Type B pancreatic cell (in vitro differentiated cells): ENCODE measurements at regions not wholly inside any gene's neighbourhood (a gene's known extent, or its start where the extent isn't known, plus 50 kb on each side); places are given as distances from the start of the nearest gene placed in this dataset.
"Not testable (repeated sequence)": the region's sequence is repeated elsewhere in the genome, so short reads cannot be mapped to it uniquely, and the experiment has no call there.

Experiments
- DNase-seq: peaks from one replicate; pipeline ENCODE4 v3.0.0; 2021; ENCODE audit warnings: mixed read lengths; ENCODE audit not compliant: unreplicated experiment; ENCODE audit errors: extremely low spot score
- H3K27ac Mint-ChIP-seq: 2 replicates; pipeline ENCODE4 v1.8.0; 2021; ENCODE audit warnings: mild to moderate bottlenecking, mixed read lengths
- H3K27me3 Mint-ChIP-seq: 2 replicates; pipeline ENCODE4 v1.8.0; 2021; ENCODE audit warnings: mixed read lengths
- H3K36me3 Mint-ChIP-seq: 2 replicates; pipeline ENCODE4 v1.8.0; 2021; ENCODE audit warnings: mixed read lengths
- H3K4me1 Mint-ChIP-seq: one replicate; pipeline ENCODE4 v1.8.0; 2021; ENCODE audit warnings: mixed read lengths; ENCODE audit not compliant: unreplicated experiment
- H3K4me3 Mint-ChIP-seq: 2 replicates; pipeline ENCODE4 v1.8.0; 2021; ENCODE audit warnings: mild to moderate bottlenecking, mixed read lengths
- H3K9me3 Mint-ChIP-seq: 2 replicates; pipeline ENCODE4 v1.8.0; 2021; ENCODE audit warnings: mixed read lengths
- TF ChIP-seq, protein P1 (sequence below): fragments of 200-600 bp; sonication (generic); conservative IDR thresholded peaks from 2 replicates; pipeline ENCODE4 v1.5.0; 2021; ENCODE audit warnings: antibody characterized with exemption, mild to moderate bottlenecking

- no peaks in the 10 kb centered on the region for H3K9me3 Mint-ChIP-seq
- H3K27ac Mint-ChIP-seq: no peak overlapping the region
- TF ChIP-seq, protein P1, sequence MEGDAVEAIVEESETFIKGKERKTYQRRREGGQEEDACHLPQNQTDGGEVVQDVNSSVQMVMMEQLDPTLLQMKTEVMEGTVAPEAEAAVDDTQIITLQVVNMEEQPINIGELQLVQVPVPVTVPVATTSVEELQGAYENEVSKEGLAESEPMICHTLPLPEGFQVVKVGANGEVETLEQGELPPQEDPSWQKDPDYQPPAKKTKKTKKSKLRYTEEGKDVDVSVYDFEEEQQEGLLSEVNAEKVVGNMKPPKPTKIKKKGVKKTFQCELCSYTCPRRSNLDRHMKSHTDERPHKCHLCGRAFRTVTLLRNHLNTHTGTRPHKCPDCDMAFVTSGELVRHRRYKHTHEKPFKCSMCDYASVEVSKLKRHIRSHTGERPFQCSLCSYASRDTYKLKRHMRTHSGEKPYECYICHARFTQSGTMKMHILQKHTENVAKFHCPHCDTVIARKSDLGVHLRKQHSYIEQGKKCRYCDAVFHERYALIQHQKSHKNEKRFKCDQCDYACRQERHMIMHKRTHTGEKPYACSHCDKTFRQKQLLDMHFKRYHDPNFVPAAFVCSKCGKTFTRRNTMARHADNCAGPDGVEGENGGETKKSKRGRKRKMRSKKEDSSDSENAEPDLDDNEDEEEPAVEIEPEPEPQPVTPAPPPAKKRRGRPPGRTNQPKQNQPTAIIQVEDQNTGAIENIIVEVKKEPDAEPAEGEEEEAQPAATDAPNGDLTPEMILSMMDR: no peak
- no peaks in the 10 kb centered on the region for H3K27me3 Mint-ChIP-seq
- H3K36me3 Mint-ChIP-seq: no peaks in the 10 kb centered on the region
- no peak overlapping the region for H3K4me3 Mint-ChIP-seq
- DNase-seq: no peak
- H3K4me1 Mint-ChIP-seq: peaks cover 7% of the 10 kb centered on the region
These were observed 112.5 kb downstream of the ZNF486 start for GRCh38 chr19:20279516-20279915.

DNA sequence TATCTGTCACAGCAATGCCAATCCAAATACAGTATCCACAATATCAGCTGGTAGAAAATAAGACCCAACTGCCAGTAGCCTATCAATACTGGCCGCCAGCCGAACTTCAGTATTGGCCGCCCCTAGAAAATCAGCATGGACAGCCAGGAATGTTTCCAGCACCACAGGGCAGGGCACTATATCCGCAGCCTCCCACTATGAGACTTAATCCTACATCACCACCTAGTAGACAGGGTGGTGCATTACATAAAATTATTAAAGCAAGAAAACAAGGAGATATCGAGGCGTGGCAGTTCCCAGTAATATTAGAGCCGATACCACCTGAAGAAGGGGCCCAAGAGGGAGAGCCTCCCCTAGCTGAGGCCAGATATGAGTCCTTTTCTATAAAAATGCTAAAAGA is 111.3 kb downstream of the ZNF486 start:
- H3K27me3 Mint-ChIP-seq: no peaks in the 10 kb centered on the region
- H3K9me3 Mint-ChIP-seq: no peaks in the 10 kb centered on the region
- H3K36me3 Mint-ChIP-seq: no peaks in the 10 kb centered on the region
- peaks cover 7% of the 10 kb centered on the region for H3K4me1 Mint-ChIP-seq
- TF ChIP-seq, protein P1: peak; percentile 71
- no peak overlapping the region for H3K27ac Mint-ChIP-seq
- DNase-seq: no peak
- no peak overlapping the region for H3K4me3 Mint-ChIP-seq

DNA sequence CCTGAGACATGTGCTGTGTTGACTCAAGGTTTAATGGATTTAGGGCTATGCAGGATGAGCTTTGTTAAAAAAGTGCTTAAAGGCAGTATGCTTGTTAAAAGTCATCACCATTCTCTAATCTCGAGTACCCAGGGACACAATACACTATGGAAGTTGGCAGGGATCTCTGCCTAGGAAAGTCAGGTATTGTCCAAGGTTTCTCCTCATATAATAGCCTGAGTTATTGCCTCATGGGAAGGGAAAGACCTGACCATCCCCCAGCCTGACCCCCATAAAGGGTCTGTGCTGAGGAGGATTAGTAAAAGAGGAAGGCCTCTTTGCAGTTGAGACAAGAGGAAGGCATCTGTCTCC is 109.7 kb downstream of the ZNF486 start:
- H3K36me3 Mint-ChIP-seq, H3K27me3 Mint-ChIP-seq, H3K27ac Mint-ChIP-seq, H3K4me3 Mint-ChIP-seq, H3K4me1 Mint-ChIP-seq, DNase-seq, H3K9me3 Mint-ChIP-seq: not testable (repeated sequence)

GRCh38 chr19:20276011-20276731 is 109.2 kb downstream of the ZNF486 start:
- Mint-ChIP-seq H3K9me3 (no peaks in the 10 kb centered on the region), H3K27ac (no peak overlapping the region), H3K4me3 (no peak overlapping the region), H3K36me3 (no peaks in the 10 kb centered on the region), H3K4me1 (peaks cover 7% of the 10 kb centered on the region), H3K27me3 (no peaks in the 10 kb centered on the region)
- TF ChIP-seq, protein P1: no peak
- DNase-seq: no peak

DNA sequence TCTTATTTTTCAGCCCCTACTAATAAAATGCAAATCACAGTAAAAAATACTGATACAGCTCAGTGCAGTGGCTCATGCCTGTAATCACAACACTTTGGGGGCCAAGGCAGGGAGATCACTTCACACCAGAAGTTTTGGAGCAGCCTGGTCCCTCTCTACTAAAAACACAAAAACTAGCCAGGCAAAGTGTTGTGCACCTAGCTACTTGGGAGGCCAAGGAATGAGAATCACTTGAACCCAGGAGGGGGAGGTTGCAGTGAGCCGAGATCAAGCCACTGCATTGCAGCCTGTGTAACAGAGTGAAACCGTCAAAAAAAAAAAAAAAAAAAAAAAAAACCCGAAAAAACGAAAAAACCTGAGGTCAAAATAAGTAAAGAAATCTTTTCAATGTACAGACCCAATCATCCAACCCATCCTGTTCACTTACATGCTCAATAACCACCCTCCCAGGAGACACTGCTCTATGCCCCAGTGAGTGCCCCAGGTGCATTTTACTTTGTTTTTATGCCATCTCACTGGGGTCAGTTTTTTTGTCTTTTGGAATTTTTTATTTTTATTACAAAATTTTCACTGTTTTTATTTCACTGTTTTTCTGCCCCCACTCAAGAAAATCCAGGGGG is 107.0 kb downstream of the ZNF486 start:
- Mint-ChIP-seq H3K27me3 (no peaks in the 10 kb centered on the region), H3K36me3 (no peaks in the 10 kb centered on the region), H3K9me3 (no peaks in the 10 kb centered on the region), H3K4me3 (no peak overlapping the region), H3K4me1 (peaks cover 7% of the 10 kb centered on the region), H3K27ac (no peak overlapping the region)
- no peak for DNase-seq
- TF ChIP-seq, protein P1: no peak

GRCh38 chr19:20273376-20273775 is 106.4 kb downstream of the ZNF486 start:
- Mint-ChIP-seq H3K27me3 (no peaks in the 10 kb centered on the region), H3K4me1 (peaks cover 7% of the 10 kb centered on the region), H3K9me3 (no peaks in the 10 kb centered on the region), H3K4me3 (no peak overlapping the region), H3K27ac (no peak overlapping the region), H3K36me3 (no peaks in the 10 kb centered on the region)
- TF ChIP-seq, protein P1: no peak
- no peak for DNase-seq

DNA sequence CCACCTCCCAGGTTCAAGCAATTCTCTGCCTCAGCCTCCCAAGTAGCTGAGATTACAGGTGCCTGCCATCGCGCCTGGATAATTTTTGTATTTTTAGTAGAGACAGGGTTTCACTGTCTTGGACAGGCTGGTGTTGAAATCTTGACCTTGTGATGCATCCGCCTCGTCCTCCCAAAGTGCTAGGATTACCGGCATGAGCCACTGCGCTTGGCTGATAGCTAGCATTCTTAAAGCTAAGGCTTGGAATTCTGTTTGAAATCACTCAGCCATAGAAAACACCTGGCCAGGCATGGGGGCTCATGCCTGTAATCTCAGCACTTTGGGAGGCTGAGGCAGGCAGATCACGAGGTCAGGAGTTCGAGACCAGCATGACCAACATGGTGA is 105.6 kb downstream of the ZNF486 start:
- not testable (repeated sequence) for H3K4me3 Mint-ChIP-seq, H3K9me3 Mint-ChIP-seq, DNase-seq, H3K4me1 Mint-ChIP-seq, H3K36me3 Mint-ChIP-seq, H3K27ac Mint-ChIP-seq, H3K27me3 Mint-ChIP-seq

- H3K4me3 Mint-ChIP-seq, H3K36me3 Mint-ChIP-seq, H3K27ac Mint-ChIP-seq, H3K27me3 Mint-ChIP-seq, H3K4me1 Mint-ChIP-seq, DNase-seq, H3K9me3 Mint-ChIP-seq: not testable (repeated sequence)
These were observed 105.1 kb downstream of the ZNF486 start for GRCh38 chr19:20271927-20272626.
